Loucy (cell line): ENCODE measurements at regions not wholly inside any gene's neighbourhood (a gene's known extent, or its start where the extent isn't known, plus 50 kb on each side); places are given as distances from the start of the nearest gene placed in this dataset.

Source experiments
- EZH2phosphoT487 ChIP-seq: fragments of 200-600 bp; IDR thresholded peaks from 2 replicates; pipeline ENCODE4 v1.6.1; 2018; ENCODE audit warnings: antibody characterized with exemption, mild to moderate bottlenecking, moderate library complexity, borderline replicate concordance
- TF ChIP-seq, protein P1 (sequence below): fragments of 200-600 bp; sonication (generic); conservative IDR thresholded peaks from 2 replicates; pipeline ENCODE4 v1.5.1; 2014; ENCODE audit warnings: mild to moderate bottlenecking, antibody characterized with exemption, low read length

DNA sequence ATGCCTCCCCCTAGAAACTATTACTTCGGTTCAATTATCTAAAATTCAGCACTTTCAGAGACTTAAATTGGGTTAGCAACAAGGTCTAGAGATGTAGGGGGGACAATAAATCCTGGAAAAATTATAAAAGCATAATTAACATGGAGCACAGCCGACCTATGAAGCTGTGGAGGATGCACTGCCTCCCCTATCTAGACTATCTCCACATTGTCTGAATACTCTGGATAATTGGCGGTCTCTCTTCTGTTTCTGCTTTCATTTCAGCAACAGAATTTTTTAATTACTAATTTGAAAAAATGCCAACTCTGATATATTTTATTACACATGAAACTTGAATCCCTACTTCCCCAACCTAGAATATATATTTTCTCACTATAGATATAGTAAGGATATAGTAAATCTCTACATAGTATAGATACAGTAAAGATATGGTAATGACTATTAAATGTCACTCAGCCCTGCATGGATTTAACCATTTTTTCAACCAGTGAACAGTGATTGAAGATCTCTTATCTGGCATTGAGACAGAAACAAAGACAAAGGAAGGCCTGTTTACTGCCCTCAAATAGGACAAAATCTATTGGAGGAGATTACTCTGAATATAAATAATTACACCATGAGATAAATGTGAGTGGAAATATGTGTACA is 157.6 kb downstream of the BLID start:
- TF ChIP-seq, protein P1, sequence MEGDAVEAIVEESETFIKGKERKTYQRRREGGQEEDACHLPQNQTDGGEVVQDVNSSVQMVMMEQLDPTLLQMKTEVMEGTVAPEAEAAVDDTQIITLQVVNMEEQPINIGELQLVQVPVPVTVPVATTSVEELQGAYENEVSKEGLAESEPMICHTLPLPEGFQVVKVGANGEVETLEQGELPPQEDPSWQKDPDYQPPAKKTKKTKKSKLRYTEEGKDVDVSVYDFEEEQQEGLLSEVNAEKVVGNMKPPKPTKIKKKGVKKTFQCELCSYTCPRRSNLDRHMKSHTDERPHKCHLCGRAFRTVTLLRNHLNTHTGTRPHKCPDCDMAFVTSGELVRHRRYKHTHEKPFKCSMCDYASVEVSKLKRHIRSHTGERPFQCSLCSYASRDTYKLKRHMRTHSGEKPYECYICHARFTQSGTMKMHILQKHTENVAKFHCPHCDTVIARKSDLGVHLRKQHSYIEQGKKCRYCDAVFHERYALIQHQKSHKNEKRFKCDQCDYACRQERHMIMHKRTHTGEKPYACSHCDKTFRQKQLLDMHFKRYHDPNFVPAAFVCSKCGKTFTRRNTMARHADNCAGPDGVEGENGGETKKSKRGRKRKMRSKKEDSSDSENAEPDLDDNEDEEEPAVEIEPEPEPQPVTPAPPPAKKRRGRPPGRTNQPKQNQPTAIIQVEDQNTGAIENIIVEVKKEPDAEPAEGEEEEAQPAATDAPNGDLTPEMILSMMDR: no peak
- no peak for TF ChIP-seq EZH2phosphoT487
